Endothelial cell of umbilical vein (primary cell): ENCODE measurements at regions not wholly inside any gene's neighbourhood (a gene's known extent, or its start where the extent isn't known, plus 50 kb on each side); places are given as distances from the start of the nearest gene placed in this dataset.

Experiments used
- BruUV-seq: library from RNA; stranded (reverse); fragments of 400-500 nt; replicated peaks from 2 replicates; lab custom pipeline; 2021; lab: Mats Ljungman, UMichigan
- CTCF ChIA-PET: fragments of 300-600, 350-600 bp; sonication (Branson Sonifier 250); formaldehyde crosslinking; loops from one replicate; lab custom pipeline; 2021; ENCODE audit warnings: antibody characterized with exemption, inconsistent platforms; lab: Charles Lee
- POLR2A ChIA-PET: fragments of 300-600, 350-600 bp; sonication (Branson Sonifier 250); formaldehyde crosslinking; loops from one replicate; lab custom pipeline; 2021; ENCODE audit warnings: antibody characterized with exemption, inconsistent platforms; lab: Charles Lee
- DNase-seq: peaks from one replicate; pipeline ENCODE4 v3.0.0-alpha.2; 2011; ENCODE audit warnings: low read depth, low spot score
- FAIRE-seq: peaks from 2 replicates; lab custom pipeline; 2011; peaks lifted over from hg19 to GRCh38; lab: Jason Lieb, UNC
- H2AFZ ChIP-seq: 2 replicates; pipeline ENCODE4 v1.6.0; 2012; ENCODE audit warnings: low read depth, low read length, control low read depth, inconsistent platforms
- H3K27ac ChIP-seq: 2 replicates; pipeline ENCODE4 v1.5.1; 2011; ENCODE audit warnings: low read depth, mild to moderate bottlenecking, control low read depth, low read length, moderate library complexity; ENCODE audit not compliant: insufficient read depth
- H3K27me3 ChIP-seq, 2 experiments: 2 replicates each; pipeline versions ENCODE4 v1.6.0 to v1.6.1; 2011; ENCODE audit warnings: low read length in 2 of 2, mixed read lengths in 1 of 2; ENCODE audit not compliant: control insufficient read depth in 2 of 2, insufficient read depth in 2 of 2
- H3K36me3 ChIP-seq, 2 experiments: 2 replicates in 1 of 2; 3 replicates in 1 of 2; pipeline ENCODE4 v1.5.1; 2011; ENCODE audit warnings: low read length in 2 of 2, mild to moderate bottlenecking in 1 of 2, moderate library complexity in 1 of 2; ENCODE audit not compliant: control insufficient read depth in 2 of 2, insufficient read depth in 2 of 2; ENCODE audit errors: extremely low read depth in 1 of 2
- H3K4me1 ChIP-seq: 3 replicates; pipeline ENCODE4 v1.5.1; 2011; ENCODE audit warnings: mild to moderate bottlenecking, low read length; ENCODE audit not compliant: control insufficient read depth, insufficient read depth; ENCODE audit errors: extremely low read depth
- H3K4me2 ChIP-seq: 2 replicates; pipeline ENCODE4 v1.6.1; 2011; ENCODE audit warnings: low read length, control low read depth, mixed read lengths; ENCODE audit not compliant: insufficient read depth
- H3K4me3 ChIP-seq, 3 experiments: fragments of 200-600 bp in 1 of 3; sonication (generic), shearing (Covaris generic) in 1 of 3; replicated peaks in 1 of 3; 2 replicates each; pipeline ENCODE4 v1.5.1; 2011 to 2016; ENCODE audit warnings: control low read depth in 3 of 3, low read length in 3 of 3, mild to moderate bottlenecking in 2 of 3, inconsistent platforms in 1 of 3, low read depth in 1 of 3, moderate library complexity in 1 of 3; ENCODE audit not compliant: insufficient read depth in 1 of 3
- H3K79me2 ChIP-seq: 2 replicates; pipeline ENCODE4 v1.6.0; 2012; ENCODE audit warnings: low read length, inconsistent platforms; ENCODE audit not compliant: control insufficient read depth, insufficient read depth
- H3K9ac ChIP-seq: replicated peaks from 2 replicates; pipeline ENCODE3; 2011; ENCODE audit warnings: low read length, control low read depth; ENCODE audit not compliant: insufficient read depth; ENCODE audit errors: extremely low read depth
- H3K9me1 ChIP-seq: replicated peaks from 3 replicates; pipeline ENCODE4 v1.6.0; 2011; ENCODE audit warnings: mild to moderate bottlenecking, low read length; ENCODE audit not compliant: control insufficient read depth, insufficient read depth; ENCODE audit errors: extremely low read depth
- H3K9me3 ChIP-seq: replicated peaks from 2 replicates; pipeline ENCODE4 v1.5.1; 2012; ENCODE audit warnings: low read length, inconsistent platforms; ENCODE audit not compliant: control insufficient read depth, insufficient read depth
- H4K20me1 ChIP-seq: replicated peaks from 2 replicates; pipeline ENCODE3; 2011; ENCODE audit warnings: mild to moderate bottlenecking, low read length; ENCODE audit not compliant: control insufficient read depth, insufficient read depth; ENCODE audit errors: extremely low read depth
- EZH2 ChIP-seq: IDR thresholded peaks from 2 replicates; pipeline ENCODE4 v1.6.1; 2012; ENCODE audit warnings: borderline replicate concordance, low read depth, mild to moderate bottlenecking, moderate library complexity, low read length, inconsistent platforms; ENCODE audit not compliant: severe bottlenecking
- FOS ChIP-seq: IDR thresholded peaks from 2 replicates; pipeline ENCODE4 v1.6.1; 2011; ENCODE audit warnings: mild to moderate bottlenecking, low read length, moderate library complexity, borderline replicate concordance; ENCODE audit not compliant: insufficient read depth
- GATA2 ChIP-seq: IDR thresholded peaks from 2 replicates; pipeline ENCODE4 v1.7.0; 2011; ENCODE audit warnings: low read depth, mild to moderate bottlenecking, moderate library complexity, mixed read lengths, low read length; ENCODE audit not compliant: insufficient read length, insufficient read depth
- JUN ChIP-seq: IDR thresholded peaks from 2 replicates; pipeline ENCODE4 v1.6.1; 2011; ENCODE audit warnings: borderline replicate concordance, low read depth; ENCODE audit not compliant: insufficient read length, insufficient read depth
- MYC ChIP-seq: IDR thresholded peaks from one replicate; pipeline ENCODE4 v1.6.1; 2011; ENCODE audit warnings: mild to moderate bottlenecking, low read depth, low read length
- POLR2A ChIP-seq: IDR thresholded peaks from 2 replicates; pipeline ENCODE4 v1.6.1; 2012; ENCODE audit warnings: low read depth, mild to moderate bottlenecking, control low read depth, low read length
- POLR2AphosphoS5 ChIP-seq: IDR thresholded peaks from 2 replicates; pipeline ENCODE4 v1.6.1; 2012; ENCODE audit warnings: low read depth, mild to moderate bottlenecking, control low read depth, low read length, moderate library complexity; ENCODE audit not compliant: insufficient read depth
- dilution Hi-C: fragments of 300-500 bp; cut with MboI; formaldehyde crosslinking; loops from one replicate; pipeline ENCODE4 v1.15.0; 2019; ENCODE audit warnings: low sequenced_read_pairs; ENCODE audit not compliant: extremely low pct_ligation_motif_present
- intact Hi-C: fragments of 100-400 bp; cut with micrococcal nuclease; formaldehyde crosslinking; loops from one replicate; pipeline ENCODE4 v1.10.0; 2022
- TF ChIP-seq, protein P1 (sequence below): IDR thresholded peaks from 2 replicates; pipeline ENCODE4 v1.6.1; 2011; ENCODE audit not compliant: insufficient read depth, insufficient read length
- TF ChIP-seq, protein P2 (sequence below), 2 donors: IDR thresholded peaks; 1 replicate in 1 of 2; 2 replicates in 1 of 2; pipeline ENCODE4 v1.5.1; 2011; ENCODE audit warnings: low read length in 2 of 2, mild to moderate bottlenecking in 2 of 2, moderate library complexity in 2 of 2, control low read depth in 1 of 2, inconsistent platforms in 1 of 2, low read depth in 1 of 2; ENCODE audit not compliant: insufficient read depth in 1 of 2; ENCODE audit errors: extremely low read depth in 1 of 2

- no TSS peak for BruUV-seq
- Histone ChIP-seq H3K27me3 (no peaks in the 10 kb centered on the region), H3K4me2 (no peak overlapping the region), H3K9ac (no peak overlapping the region), H3K9me3 (no peaks in the 10 kb centered on the region), H4K20me1 (no peaks in the 10 kb centered on the region), H3K4me3 (no peak overlapping the region), H3K9me1 (no peaks in the 10 kb centered on the region), H3K4me1 (no peaks in the 10 kb centered on the region), H3K27ac (no peak overlapping the region), H2AFZ (no peak overlapping the region), H3K79me2 (no peaks in the 10 kb centered on the region), H3K36me3 (no peaks in the 10 kb centered on the region)
- CTCF ChIA-PET, result no interaction called here
- TF ChIP-seq POLR2A (no peak), MYC (no peak)
- TF ChIP-seq, protein P1, sequence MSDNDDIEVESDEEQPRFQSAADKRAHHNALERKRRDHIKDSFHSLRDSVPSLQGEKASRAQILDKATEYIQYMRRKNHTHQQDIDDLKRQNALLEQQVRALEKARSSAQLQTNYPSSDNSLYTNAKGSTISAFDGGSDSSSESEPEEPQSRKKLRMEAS, result no peak
- dilution Hi-C loops, result no loop called here
- POLR2A ChIA-PET, result no interaction called here
- intact Hi-C loops, result no loop called here
- FAIRE-seq (no peak), DNase-seq (no peak)
These were observed 112.6 kb downstream of the CAVIN4 start for GRCh38 chr9:100690438-100690837.

DNA sequence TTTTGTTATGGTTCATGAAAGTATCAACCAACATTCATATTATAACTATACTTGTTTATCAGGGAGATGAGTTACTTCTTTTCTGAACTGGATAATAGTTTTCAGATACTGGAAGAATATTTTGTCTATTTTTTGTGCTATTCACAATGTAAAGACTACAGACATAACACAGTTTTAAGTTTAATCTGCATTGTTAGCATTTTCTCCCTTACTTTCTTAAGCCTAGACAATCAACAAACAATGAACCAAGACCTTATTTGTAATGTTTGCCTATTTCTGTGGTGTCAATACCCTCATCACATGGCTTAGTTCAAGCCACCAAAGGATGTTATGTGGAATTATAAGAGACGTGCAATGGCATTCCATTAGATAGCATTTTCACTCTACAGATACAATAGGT, 119.5 kb downstream of the CAVIN4 start:
- Histone ChIP-seq H3K79me2 (no peaks in the 10 kb centered on the region), H3K9me1 (no peaks in the 10 kb centered on the region), H3K4me3 (no peak overlapping the region), H3K36me3 (no peaks in the 10 kb centered on the region), H3K4me1 (no peaks in the 10 kb centered on the region), H3K27ac (no peak overlapping the region), H4K20me1 (no peaks in the 10 kb centered on the region), H3K4me2 (no peak overlapping the region), H3K27me3 (no peaks in the 10 kb centered on the region), H2AFZ (no peak overlapping the region), H3K9ac (no peak overlapping the region), H3K9me3 (no peaks in the 10 kb centered on the region)
- intact Hi-C loops, result no loop called here
- DNase-seq (no peak), FAIRE-seq (no peak)
- TF ChIP-seq POLR2AphosphoS5 (no peak), POLR2A (no peak), FOS (no peak), MYC (no peak), JUN (no peak), EZH2 (no peak), GATA2 (no peak)
- TF ChIP-seq, protein P1, result no peak
- TF ChIP-seq, protein P2, sequence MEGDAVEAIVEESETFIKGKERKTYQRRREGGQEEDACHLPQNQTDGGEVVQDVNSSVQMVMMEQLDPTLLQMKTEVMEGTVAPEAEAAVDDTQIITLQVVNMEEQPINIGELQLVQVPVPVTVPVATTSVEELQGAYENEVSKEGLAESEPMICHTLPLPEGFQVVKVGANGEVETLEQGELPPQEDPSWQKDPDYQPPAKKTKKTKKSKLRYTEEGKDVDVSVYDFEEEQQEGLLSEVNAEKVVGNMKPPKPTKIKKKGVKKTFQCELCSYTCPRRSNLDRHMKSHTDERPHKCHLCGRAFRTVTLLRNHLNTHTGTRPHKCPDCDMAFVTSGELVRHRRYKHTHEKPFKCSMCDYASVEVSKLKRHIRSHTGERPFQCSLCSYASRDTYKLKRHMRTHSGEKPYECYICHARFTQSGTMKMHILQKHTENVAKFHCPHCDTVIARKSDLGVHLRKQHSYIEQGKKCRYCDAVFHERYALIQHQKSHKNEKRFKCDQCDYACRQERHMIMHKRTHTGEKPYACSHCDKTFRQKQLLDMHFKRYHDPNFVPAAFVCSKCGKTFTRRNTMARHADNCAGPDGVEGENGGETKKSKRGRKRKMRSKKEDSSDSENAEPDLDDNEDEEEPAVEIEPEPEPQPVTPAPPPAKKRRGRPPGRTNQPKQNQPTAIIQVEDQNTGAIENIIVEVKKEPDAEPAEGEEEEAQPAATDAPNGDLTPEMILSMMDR (IDR thresholded peaks at IDR 0.05; ENCODE audit: extremely low read depth in 1 of 2, insufficient read depth in 1 of 2, low read depth in 1 of 2, low read length in 2 of 2), result no peak
- ChIA-PET POLR2A (no interaction called here), CTCF (interaction anchor here (1.2 to 6.9 kb wide), 2 partner anchors 538 to 614 kb away, joined by 4 to 98 read pairs; no protein-coding TSS in a partner anchor)
- dilution Hi-C loops, result no loop called here
- BruUV-seq, result no TSS peak
